ENCODE measurements at regions not wholly inside any gene's neighbourhood (a gene's known extent, or its start where the extent isn't known, plus 50 kb on each side); places are given as distances from the start of the nearest gene placed in this dataset.
A peak's percentile ranks its signal among the peaks of the same experiment; 100 is the strongest.

- Histone ChIP-seq H3K9me3 (ENCODE audit: insufficient read depth, low read length) (no peaks in the 10 kb centered on the region), H3K4me3 (ENCODE audit: insufficient read depth, low read length, poor library complexity, severe bottlenecking) (no peak overlapping the region), H3K27me3 (ENCODE audit: low read length) (no peaks in the 10 kb centered on the region), H3F3A (ENCODE audit: insufficient read depth) (no peaks in the 10 kb centered on the region), H2AFZ (ENCODE audit: low read depth, low read length, severe bottlenecking) (no peak overlapping the region), H3K4me2 (ENCODE audit: low read depth, low read length, poor library complexity, severe bottlenecking) (no peak overlapping the region), H3K9ac (ENCODE audit: low read length) (no peak overlapping the region), H4K20me1 (ENCODE audit: low read depth, low read length) (no peaks in the 10 kb centered on the region), H3K27ac (ENCODE audit: low read depth, low read length) (no peak overlapping the region), H3K79me2 (ENCODE audit: insufficient read depth, low read length) (no peaks in the 10 kb centered on the region), H3K36me3 (ENCODE audit: low read length) (no peaks in the 10 kb centered on the region), H3K9me2 (replicated peaks; ENCODE audit: insufficient read depth, low read length) (no peaks in the 10 kb centered on the region)
- TF ChIP-seq CTCF (IDR thresholded peaks at IDR 0.05; ENCODE audit: insufficient read depth, low read length, poor library complexity, severe bottlenecking): peak; percentile 93
- TF ChIP-seq EZH2phosphoT487 (conservative IDR thresholded peaks at IDR 0.05; ENCODE audit: low read length): no peak
Observed at GRCh38 chr15:38699633-38700230, 135.1 kb upstream of the RASGRP1 start.

GRCh38 chr15:38701149-38701548 lies 136.5 kb upstream of the RASGRP1 start:
- H3K27ac ChIP-seq (ENCODE audit: low read depth, low read length): no peak overlapping the region

GRCh38 chr15:38702178-38702912 lies 137.7 kb upstream of the RASGRP1 start:
- Histone ChIP-seq H3K36me3 (ENCODE audit: low read length) (no peaks in the 10 kb centered on the region), H3K9me3 (ENCODE audit: insufficient read depth, low read length) (no peaks in the 10 kb centered on the region), H3K4me2 (ENCODE audit: low read depth, low read length, poor library complexity, severe bottlenecking) (no peak overlapping the region), H3K4me3 (ENCODE audit: insufficient read depth, low read length, poor library complexity, severe bottlenecking) (no peak overlapping the region), H3K27ac (ENCODE audit: low read depth, low read length) (no peak overlapping the region), H3K9me2 (replicated peaks; ENCODE audit: insufficient read depth, low read length) (no peaks in the 10 kb centered on the region), H3F3A (ENCODE audit: insufficient read depth) (no peaks in the 10 kb centered on the region), H3K79me2 (ENCODE audit: insufficient read depth, low read length) (no peaks in the 10 kb centered on the region), H4K20me1 (ENCODE audit: low read depth, low read length) (no peaks in the 10 kb centered on the region), H3K9ac (ENCODE audit: low read length) (no peak overlapping the region), H3K27me3 (ENCODE audit: low read length) (no peaks in the 10 kb centered on the region), H2AFZ (ENCODE audit: low read depth, low read length, severe bottlenecking) (no peak overlapping the region)
- no peak for TF ChIP-seq EZH2phosphoT487 (conservative IDR thresholded peaks at IDR 0.05; ENCODE audit: low read length)
- TF ChIP-seq CTCF (IDR thresholded peaks at IDR 0.05; ENCODE audit: insufficient read depth, low read length, poor library complexity, severe bottlenecking): no peak

More at GRCh38 chr15:38701149-38701548, 136.5 kb upstream of the RASGRP1 start:
- Histone ChIP-seq H3F3A (ENCODE audit: insufficient read depth) (no peaks in the 10 kb centered on the region), H3K4me3 (ENCODE audit: insufficient read depth, low read length, poor library complexity, severe bottlenecking) (no peak overlapping the region), H4K20me1 (ENCODE audit: low read depth, low read length) (no peaks in the 10 kb centered on the region), H3K9ac (ENCODE audit: low read length) (no peak overlapping the region), H2AFZ (ENCODE audit: low read depth, low read length, severe bottlenecking) (no peak overlapping the region), H3K27me3 (ENCODE audit: low read length) (no peaks in the 10 kb centered on the region), H3K4me2 (ENCODE audit: low read depth, low read length, poor library complexity, severe bottlenecking) (no peak overlapping the region), H3K9me3 (ENCODE audit: insufficient read depth, low read length) (no peaks in the 10 kb centered on the region), H3K36me3 (ENCODE audit: low read length) (no peaks in the 10 kb centered on the region), H3K79me2 (ENCODE audit: insufficient read depth, low read length) (no peaks in the 10 kb centered on the region), H3K9me2 (replicated peaks; ENCODE audit: insufficient read depth, low read length) (no peaks in the 10 kb centered on the region)
- TF ChIP-seq EZH2phosphoT487 (conservative IDR thresholded peaks at IDR 0.05; ENCODE audit: low read length) (no peak), CTCF (IDR thresholded peaks at IDR 0.05; ENCODE audit: insufficient read depth, low read length, poor library complexity, severe bottlenecking) (no peak)

All from SU-DHL-6 (cell line).